GM21786 (cell line): ENCODE measurements at regions not wholly inside any gene's neighbourhood (a gene's known extent, or its start where the extent isn't known, plus 50 kb on each side); places are given as distances from the start of the nearest gene placed in this dataset.
"Not testable (repeated sequence)": the region's sequence is repeated elsewhere in the genome, so short reads cannot be mapped to it uniquely, and the experiment has no call there.

ENCODE experiments used
- ATAC-seq: cut with Tn5 transposase; IDR thresholded peaks from one replicate; pipeline ENCODE4 v1.9.1; 2021; ENCODE audit not compliant: unreplicated experiment

DNA sequence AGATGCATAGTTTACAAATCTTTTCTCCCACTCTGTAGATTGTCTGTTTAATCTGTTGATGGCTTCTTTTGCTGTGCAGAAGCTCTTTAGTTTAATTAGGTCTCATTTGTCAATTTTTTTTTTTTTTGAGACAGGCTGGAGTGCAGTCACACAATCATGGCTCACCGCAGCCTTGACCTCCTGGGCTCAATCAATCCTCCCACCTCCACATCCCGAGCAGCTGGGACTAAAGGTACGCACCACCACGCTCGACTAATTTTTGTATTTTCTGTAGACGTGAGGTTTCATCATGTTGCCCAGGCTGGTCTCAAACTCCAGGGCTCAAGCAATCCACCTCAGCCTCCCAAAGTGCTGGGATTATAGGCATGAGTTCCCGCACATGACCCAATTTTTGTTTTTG is 1655.8 kb downstream of the REEP3 start:
- no peak for ATAC-seq

DNA sequence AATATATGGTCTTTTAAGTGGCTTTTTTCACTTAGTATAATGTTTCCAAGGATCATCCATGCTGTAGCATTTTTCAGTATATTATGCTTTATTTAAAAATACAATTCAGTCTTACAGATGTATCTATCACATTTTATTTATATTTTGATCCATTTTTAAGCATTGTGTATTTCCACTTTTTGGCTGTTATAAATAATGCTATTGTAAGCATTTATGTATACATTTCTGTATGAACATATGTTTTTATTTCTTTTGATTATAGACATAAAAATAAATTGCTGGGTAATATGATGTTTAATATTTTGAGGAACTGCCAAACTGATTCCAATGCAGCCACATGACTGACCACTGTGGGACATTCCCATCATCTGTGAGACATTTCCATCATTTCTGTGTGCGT is 1662.0 kb downstream of the REEP3 start:
- ATAC-seq = no peak

DNA sequence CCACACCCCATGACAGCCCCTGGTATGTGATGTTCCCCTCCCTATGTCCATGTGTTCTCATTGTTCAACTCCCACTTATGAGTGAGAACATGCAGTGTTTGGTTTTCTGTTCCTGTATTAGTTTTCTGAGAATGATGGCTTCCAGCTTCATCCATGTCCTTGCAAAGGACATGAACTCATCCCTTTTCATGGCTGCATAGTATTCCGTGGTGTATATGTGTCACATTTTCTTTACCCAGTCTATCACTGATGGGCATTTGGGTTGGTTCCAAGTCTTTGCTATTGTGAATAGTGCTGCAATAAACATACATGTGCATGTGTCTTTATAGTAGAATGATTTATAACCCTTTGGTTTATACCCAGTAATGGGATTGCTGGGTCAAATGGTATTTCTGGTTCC is 1665.5 kb downstream of the REEP3 start:
- not testable (repeated sequence) for ATAC-seq

- ATAC-seq = no peak
Measured at GRCh38 chr10:65194126-65194525, 1672.9 kb downstream of the REEP3 start.

DNA sequence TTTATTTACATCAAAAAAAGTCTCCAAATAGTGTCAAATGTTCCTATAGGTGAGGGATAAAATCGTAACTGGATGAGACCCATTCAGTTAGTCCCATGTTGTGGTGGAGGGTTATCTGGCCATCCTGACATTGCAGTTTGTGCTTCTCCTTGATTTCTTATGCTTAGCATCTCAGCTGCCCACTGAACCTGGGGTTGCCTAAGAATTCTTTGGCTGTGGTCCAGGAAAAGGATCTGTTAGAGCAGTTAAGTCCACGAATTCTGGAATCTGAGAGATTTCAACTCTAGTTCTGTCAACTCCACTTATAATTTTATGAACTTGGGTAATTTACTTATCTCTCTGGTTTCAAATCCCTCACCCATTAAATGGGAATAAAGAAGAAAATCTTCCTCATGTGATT is 1673.4 kb downstream of the REEP3 start:
- no peak for ATAC-seq

DNA sequence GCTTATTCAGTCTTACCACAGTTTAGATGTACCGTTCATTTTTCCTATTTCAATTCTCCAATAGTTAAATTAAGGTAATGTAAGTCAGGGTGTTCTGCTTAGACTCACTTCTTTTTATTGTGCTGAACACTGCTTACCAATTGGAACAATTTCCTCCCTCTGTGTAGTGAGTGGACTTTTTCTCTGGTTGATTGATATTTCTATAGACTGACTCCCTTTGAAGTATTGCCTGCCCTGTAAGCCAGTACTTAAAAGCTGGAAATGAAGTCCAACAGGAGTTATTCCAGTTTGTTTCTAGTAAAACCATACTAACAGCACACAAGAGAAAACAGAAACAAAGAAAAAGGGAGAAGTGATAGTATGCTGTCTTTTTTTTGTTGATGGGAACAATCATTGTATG is 1674.9 kb downstream of the REEP3 start:
- no peak for ATAC-seq

DNA sequence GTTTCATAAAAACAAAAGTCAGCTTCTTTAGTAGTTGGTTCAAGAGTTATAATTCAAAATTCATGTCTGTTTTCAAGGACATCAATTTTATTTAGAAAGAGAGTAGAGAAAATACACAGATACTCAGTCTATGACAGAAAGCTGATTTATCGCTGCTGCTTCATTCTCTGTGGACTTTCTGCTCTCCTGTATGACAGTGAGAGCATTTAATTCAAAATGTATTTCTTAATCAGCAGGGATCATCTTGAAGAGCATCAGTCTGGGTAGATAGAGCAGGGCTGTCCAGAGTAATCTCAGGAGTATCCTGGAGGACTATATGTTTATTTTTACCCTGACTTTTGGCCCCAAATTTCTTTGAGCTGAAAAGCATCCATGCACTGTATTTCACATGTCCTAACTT is 1676.7 kb downstream of the REEP3 start:
- no peak for ATAC-seq

GRCh38 chr10:65201491-65201890 is 1680.3 kb downstream of the REEP3 start:
- ATAC-seq = no peak

GRCh38 chr10:65204999-65205398 is 1683.8 kb downstream of the REEP3 start:
- no peak for ATAC-seq

DNA sequence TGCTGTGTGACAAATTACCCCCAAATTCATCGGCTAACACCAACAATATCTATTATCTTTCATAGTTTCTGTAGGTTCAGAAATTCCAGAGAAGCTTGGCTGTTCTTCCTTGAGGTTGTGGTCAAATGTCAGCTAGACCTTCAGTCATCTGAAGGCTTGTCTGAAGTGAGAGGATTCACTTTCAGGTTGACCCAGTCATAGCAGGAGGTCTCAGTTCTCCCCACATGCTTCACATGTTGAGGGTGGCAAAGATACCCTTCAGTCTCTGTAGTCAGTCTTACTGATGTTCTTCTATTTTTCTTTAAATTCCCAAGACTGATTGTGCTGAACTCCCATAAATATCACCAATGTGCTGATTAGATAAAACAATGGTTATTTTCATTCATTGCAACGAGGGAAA is 1692.0 kb downstream of the REEP3 start:
- no peak for ATAC-seq

DNA sequence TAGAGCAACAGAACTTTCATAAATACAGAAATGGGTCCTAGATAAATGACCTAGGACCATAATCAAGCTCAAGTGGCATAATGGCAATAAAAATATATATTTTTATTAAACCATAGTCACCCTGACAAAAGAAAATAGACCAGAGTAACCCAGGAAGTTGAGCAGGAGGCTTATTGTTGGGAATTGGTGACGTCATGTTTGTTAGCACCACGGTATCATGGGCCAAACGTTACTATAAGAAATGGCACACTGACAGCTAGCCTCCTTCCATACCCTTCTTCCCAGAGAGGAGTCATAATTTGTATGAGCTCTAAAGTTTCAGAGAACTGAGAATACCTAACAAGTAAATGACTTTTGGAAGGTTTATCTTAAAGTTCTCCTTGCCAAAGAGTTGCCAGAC is 1698.2 kb downstream of the REEP3 start:
- ATAC-seq = no peak

DNA sequence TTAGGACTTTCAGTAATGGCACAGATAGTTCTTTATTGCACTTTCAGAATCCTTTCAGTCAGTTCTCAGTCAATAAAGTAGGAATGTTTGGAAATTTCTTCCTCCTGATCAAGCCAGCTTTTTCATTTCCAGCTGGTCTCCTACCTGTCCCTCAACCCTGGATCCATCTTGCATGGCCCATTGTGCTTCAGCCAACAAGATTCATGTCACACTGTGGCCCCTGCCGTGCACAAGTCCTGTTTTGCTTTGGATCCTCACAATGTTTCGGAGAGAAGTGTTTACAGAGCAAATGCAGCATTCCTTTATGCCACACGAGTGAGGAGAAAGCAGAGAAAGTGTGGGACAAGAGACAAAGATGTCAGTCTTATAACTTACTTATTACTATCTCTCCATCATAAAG is 1694.7 kb upstream of the LRRTM3 start:
- ATAC-seq = no peak

- ATAC-seq = no peak
Measured at GRCh38 chr10:65234261-65234660, 1691.6 kb upstream of the LRRTM3 start.

- ATAC-seq = no peak
Measured at GRCh38 chr10:65235266-65235665, 1690.6 kb upstream of the LRRTM3 start.

GRCh38 chr10:65235846-65236245 is 1690.0 kb upstream of the LRRTM3 start:
- ATAC-seq = no peak

- ATAC-seq = no peak
Measured at GRCh38 chr10:65265451-65265954, 1660.3 kb upstream of the LRRTM3 start.

- not testable (repeated sequence) for ATAC-seq
Measured at GRCh38 chr10:65269551-65269950, 1656.3 kb upstream of the LRRTM3 start.

DNA sequence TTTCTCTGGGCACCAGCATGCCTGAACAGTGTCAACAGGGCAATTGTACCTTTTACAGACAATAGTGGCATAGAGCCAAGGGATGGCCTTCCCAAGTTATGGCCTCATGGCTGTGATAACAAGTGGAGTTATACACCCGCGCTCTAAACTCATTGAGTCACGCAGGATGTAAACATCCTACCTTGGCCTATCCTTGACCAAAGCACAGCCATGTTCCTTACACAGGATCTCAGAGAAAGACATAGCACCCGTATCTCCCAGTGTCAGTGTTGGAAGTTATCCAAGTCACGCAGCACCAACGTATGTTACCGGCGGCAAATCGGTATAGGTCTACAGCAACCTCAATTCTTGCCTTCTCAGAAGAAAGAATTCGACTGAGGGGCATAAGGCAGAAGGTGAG is 1654.9 kb upstream of the LRRTM3 start:
- ATAC-seq = no peak

- ATAC-seq = no peak
Measured at GRCh38 chr10:65273115-65273514, 1652.7 kb upstream of the LRRTM3 start.

DNA sequence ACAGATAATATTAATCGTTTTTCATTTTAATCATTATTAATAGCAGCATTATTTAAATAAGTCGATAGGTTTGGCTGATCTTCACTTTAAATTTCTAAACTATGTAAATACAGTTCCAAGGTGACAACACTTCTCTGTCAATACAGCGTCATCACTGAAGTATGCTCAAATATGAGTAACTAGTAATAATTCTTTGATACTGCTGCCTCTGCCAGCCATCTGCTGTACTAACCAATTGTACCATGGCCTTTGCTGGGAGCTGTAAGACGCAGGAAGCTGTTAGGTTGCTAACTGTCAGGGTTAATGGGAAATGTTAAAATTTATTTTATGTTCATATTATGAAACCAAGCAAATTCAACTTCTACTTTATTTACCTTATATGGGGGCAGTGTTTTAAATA is 1650.5 kb upstream of the LRRTM3 start:
- no peak for ATAC-seq

DNA sequence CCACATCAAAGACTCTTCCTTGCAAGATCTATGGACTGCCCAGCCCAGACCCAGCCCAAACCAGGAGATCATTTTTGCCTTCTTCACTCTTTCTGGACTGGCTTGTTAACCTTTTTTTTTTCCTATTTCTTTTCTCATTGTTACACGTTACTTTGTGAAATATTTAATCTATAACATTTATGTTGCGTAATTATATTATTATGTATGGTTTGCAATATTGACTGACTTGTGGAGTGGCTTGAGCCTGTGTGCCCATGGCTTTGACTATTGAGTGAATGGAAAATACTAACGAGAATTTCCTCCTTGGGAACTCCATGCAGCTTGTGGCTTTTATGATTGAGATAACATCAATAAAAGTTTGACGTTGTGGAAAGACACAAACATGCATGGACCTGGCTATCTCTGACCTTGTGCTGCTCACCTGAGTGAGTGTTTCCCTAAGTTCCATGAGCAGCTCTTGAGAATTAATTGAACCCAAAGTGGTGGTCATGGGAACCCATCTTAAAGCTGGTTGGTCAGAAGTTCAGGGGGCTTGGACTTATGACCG is 1641.3 kb upstream of the LRRTM3 start:
- ATAC-seq = no peak

GRCh38 chr10:65285726-65286125 is 1640.1 kb upstream of the LRRTM3 start:
- not testable (repeated sequence) for ATAC-seq

DNA sequence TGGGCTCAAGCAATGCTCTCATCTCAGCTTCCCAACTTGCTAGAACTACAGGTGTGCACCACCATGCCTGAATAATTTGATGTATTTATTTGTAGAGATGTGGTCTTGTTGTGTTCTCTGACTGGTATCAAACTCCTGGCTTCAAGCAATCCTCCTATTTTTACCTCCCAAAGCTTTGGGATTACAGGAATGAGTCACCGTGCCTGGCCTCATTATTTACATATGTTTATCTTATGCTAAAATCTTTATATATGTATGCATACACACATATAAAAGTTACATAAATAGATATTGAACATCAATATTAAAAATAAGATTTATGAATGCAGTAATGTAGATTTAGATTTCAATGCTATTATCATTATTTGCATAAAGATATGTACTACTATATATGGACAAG is 1634.5 kb upstream of the LRRTM3 start:
- ATAC-seq = no peak

DNA sequence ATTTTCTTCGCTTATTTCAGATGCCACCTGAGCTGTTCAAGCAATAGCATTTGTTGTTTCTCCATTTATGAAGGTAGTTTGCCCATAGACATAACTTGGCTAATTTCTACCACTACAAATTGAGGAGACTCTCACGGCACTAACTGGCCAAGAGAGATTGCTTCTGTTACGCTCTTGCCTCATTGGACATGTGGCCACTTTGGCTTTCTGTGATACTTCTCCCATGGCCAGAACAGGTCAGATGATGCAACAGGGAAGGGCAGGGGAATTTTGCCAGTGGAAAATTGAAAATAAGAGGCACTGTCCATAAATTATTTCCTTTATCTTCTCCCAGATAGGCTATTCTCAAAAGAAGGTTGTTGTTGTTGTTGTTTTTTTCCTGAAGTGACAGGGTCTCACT is 1633.3 kb upstream of the LRRTM3 start:
- no peak for ATAC-seq
